Fibroblast of peridontal ligament (primary cell): ENCODE measurements at regions not wholly inside any gene's neighbourhood (a gene's known extent, or its start where the extent isn't known, plus 50 kb on each side); places are given as distances from the start of the nearest gene placed in this dataset.

ENCODE experiments used
- DNase-seq: peaks from one replicate; pipeline ENCODE4 v3.0.0-alpha.2; 2010; ENCODE audit errors: extremely low read depth

- DNase-seq = no peak
Observed at GRCh38 chr7:45987521-45988290, 66.6 kb upstream of the IGFBP3 start.

- DNase-seq = no peak
Observed at GRCh38 chr7:45986355-45987298, 65.6 kb upstream of the IGFBP3 start.

- peak; percentile 36 for DNase-seq
Observed at GRCh38 chr7:45985902-45986301, 64.8 kb upstream of the IGFBP3 start.

DNA sequence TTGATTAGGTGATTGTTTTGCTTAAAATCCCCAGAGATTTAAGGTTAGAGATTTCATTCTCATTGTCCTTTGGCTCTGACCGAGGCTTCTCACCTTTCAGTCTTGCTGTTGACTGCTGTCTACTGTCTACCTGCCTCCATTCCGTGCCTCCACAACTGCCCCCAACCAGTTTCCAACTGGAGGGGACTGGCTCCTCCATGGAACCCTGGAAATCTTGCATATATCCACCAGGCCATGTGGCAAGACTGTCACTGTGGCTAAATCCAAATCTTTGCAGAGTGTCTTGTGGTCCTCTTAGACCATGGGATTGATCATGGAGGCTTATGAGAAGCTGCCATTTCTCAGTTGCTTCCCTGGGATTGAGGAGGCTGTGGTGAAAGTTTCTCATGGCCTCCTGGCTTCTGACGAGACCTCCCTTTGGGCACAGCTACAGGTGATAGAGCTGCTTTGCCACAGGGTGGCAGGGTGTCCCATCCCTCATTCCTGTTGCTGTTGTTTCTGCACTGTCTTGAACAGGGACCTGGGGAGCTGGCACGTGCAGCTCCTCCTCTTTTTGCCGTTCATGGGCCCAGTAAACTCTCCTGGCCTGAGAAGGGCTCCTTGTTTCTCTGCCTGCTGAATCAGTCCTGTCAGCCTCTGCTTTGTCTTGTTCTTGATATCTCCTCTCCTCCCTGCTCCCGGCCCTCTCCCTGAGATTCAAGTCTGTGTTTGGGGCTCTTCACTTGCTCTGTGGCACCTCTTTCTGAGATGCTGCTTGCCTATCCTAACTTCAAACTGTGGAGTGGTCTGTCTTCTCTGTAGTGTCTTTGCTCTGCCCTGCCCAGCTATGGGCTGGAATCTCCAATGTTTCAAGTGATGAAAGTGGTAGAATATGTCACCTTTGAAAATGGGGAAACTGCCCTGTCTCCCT, 63.6 kb upstream of the IGFBP3 start:
- DNase-seq = no peak

GRCh38 chr7:45983720-45984255, 62.7 kb upstream of the IGFBP3 start:
- no peak for DNase-seq

DNA sequence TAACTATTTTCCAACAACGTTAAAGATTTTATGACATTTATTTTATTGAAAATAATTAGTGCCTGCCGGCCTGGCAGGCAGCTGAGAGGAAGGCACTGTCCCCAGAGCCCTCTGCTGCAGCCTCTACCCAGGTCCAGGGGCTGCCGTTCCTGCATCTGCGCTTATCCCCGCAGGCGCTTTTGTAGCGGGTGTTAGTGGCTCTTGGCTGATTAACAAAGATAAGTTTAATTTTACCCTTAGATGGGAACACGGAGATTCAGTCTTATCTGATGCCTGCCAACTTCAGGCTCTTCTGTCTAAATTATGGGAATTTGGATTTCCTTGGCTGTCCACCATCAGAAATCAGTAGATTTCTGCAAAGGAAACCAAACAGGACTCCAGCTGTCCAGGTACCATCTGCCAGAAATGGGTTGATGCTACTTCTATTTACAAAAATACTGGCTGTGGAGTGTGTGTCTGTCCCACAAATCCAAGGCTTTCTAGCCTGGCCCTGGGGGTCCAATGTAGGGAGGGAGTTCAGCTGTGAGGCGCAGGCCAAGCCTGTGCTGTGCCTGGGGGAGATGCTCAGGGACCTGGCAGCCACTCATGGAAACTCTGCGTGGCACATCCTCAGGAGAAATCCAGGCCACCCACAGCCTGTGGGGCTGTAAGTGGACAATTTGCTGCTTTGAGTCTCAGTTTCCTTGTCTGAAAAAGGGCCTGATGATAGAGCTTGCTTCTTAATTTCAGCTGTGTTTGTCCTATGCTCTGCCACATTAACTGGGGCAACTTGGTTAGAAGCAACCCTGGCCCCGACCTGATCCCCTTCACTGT, 62.0 kb upstream of the IGFBP3 start:
- no peak for DNase-seq

GRCh38 chr7:45982132-45982531, 61.1 kb upstream of the IGFBP3 start:
- DNase-seq = no peak

- no peak for DNase-seq
Observed at GRCh38 chr7:45980973-45981372, 59.9 kb upstream of the IGFBP3 start.

GRCh38 chr7:45980181-45980905, 59.3 kb upstream of the IGFBP3 start:
- DNase-seq = peak; percentile 43

DNA sequence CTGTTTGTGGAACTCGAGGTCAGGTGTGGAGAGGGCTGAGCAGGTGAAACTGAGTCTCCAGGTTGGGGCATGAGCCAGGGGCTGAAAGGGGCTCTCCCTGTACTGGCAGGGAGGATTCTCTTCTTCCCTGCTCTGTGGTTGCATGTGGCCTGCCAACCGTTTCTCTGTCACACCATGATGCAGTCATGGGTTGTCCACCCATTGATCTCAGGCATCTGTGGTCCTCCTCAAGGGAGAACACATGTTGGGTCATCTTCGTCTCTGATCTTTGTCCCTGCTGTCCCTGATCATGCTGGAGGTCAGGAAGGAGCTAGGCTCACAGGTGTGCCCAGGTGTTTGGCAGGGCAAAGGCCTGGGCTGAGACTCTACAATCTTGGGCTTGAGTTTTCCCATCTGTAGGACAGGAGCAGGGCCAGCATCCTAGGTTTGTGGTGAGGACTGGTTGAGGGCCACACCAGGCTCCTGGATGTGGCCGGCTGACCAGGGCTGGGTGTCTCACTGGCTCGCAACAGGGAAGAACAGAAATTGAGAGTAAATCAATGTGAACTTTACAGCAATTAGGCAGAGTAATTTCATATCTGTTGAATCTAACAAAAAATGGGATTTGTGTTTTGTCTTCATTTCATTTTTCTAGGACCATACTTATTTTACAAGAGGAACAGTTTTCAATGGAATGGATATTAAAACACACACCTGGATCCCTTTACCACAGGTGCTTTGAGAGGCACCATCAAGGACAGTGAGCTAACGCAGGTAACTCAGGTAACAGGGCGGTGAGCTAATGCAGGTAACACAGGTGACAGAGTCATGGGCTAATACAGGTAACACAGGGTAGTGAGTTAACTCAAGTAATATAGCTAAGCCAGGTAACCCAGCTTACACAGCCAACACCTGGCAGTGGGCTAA, 58.5 kb upstream of the IGFBP3 start:
- DNase-seq = no peak

GRCh38 chr7:45978731-45979211, 57.7 kb upstream of the IGFBP3 start:
- DNase-seq = no peak

DNA sequence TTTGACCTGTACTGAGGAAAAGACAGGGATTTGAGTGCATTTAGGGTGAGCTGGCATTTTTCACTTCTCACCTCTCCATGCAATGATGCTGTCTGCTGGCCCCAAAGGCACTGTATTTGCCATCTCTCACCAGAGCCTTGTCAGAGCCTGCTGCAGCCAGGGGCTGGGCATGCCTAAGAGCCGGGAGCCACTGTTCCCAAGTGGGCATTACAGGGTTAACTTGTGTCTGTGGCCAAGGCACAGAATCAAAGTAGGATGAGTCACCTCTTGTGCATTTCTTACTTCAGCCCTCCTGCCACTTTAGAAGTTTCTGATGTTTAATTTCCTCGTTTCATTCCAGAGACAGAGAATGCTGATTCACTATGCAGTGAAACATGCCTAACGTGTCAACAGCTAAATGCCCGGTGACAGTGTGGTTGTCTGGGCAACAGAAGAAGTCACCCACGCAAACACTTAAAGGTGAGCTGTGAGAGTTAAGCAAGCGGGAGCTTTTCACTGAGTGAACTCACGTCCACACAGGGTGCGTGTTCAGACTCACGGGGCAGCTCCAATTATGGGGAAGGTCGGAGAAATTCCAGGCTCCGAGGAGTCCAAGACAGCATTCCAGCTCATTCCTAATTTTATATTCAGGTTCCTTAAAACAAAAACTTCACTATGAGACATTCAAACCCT, 57.1 kb upstream of the IGFBP3 start:
- DNase-seq = peak; percentile 92

GRCh38 chr7:45977256-45977780, 56.2 kb upstream of the IGFBP3 start:
- no peak for DNase-seq

DNA sequence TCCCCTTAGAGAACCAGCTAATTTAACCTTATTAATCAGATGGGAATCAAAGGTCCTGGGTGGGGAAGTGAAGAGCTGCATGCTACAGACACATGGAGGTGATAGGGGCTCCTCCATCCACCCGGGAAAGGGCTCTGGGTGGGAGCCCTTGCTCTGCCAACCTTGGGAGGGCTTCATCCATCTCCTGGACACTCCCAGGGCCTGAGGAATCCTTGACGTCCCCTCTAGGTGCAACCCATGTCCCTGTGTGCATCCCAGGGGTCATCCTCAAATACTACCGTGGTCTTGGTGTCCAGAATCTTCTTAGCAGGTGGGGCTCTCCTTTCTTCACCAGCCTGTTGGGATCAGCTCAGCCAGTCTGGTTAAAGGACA, 55.4 kb upstream of the IGFBP3 start:
- no peak for DNase-seq

GRCh38 chr7:45975847-45976484, 54.9 kb upstream of the IGFBP3 start:
- DNase-seq = no peak

- no peak for DNase-seq
Observed at GRCh38 chr7:45975367-45975766, 54.3 kb upstream of the IGFBP3 start.

- no peak for DNase-seq
Observed at GRCh38 chr7:45974540-45975360, 53.7 kb upstream of the IGFBP3 start.
